GM18519 (cell line): ENCODE measurements at regions not wholly inside any gene's neighbourhood (a gene's known extent, or its start where the extent isn't known, plus 50 kb on each side); places are given as distances from the start of the nearest gene placed in this dataset.
"Not testable (repeated sequence)": the region's sequence is repeated elsewhere in the genome, so short reads cannot be mapped to it uniquely, and the experiment has no call there.

Experiments used
- ATAC-seq: cut with Tn5 transposase; IDR thresholded peaks from one replicate; pipeline ENCODE4 v1.9.1; 2021; ENCODE audit warnings: mild to moderate bottlenecking, moderate library complexity; ENCODE audit not compliant: unreplicated experiment, low FRiP score

DNA sequence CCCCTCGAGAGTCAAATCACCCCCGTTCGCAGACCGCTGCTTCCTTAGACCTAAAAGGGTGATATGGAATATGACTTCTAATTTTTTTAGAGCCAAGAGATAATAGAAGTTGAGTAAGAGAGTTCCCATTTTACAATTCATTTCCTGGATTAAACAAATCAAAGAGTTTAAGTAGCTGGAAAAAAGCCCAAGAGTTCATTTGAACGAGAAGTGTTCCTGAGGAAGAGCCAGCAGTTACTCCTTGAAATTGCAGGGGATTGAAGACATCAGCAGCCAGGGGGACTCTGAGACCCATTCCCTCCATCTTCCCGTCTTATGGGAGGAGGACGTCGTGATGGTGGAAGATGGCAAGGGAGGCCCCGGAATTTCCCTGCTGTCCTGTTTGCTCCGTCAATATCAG is 277.0 kb downstream of the WDR11 start:
- ATAC-seq: no peak

DNA sequence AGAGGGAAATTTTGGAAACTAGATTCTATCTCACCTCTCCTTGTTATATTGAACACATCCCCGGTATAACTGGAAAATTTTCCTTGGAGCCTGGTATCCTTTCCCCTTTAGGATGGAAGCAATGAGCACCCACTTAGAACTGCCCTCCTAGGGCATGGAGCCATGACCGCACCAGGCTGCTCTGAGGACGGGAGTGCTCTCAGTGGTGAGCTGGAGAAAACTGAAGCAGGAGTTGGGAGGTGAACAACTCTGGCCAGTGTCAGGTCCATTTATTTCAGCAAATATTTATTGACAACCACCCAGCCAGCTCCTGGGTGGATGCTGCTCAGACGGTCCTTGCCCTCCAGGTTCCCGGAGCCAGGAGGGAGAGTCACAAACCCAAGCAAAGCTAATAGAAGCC is 278.1 kb downstream of the WDR11 start:
- no peak for ATAC-seq

DNA sequence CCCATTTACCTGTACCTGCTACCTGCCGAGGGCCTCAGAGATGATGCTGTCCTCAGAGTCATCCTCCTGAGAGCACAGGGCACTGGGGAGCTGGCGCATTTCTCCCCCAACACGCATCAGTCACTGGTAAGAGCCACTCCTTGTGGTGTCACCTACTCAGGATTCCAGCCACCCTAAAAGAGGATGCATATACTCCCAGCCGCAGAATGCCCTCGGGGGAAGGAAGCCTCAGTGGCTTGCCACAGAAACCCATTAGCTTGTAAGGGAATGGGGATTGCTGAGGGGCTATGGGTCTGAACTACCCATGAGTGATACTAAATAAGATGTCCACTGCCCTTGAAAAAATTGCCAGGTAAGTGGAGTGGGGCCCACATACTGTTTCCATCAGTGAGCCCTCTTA is 279.2 kb downstream of the WDR11 start:
- ATAC-seq: no peak

DNA sequence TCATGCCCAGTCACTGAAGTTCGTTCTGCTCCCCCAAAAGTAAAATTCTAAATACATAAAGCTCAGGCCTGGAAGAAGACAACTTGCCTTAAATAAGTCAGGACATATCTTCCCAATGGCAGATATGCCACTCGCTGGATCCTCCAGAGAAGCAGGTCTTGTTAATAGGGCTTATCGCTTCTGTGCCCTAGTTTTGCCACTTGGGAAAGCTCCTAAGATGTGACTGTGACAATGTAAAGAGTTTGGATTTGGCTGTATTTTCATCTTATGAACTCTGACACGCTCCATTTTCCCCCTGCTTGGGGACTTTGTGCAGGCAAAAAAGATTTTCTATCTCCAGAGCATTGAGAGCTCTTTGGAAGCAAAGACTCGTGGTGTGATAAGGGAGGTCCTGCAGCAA is 279.9 kb downstream of the WDR11 start:
- no peak for ATAC-seq

DNA sequence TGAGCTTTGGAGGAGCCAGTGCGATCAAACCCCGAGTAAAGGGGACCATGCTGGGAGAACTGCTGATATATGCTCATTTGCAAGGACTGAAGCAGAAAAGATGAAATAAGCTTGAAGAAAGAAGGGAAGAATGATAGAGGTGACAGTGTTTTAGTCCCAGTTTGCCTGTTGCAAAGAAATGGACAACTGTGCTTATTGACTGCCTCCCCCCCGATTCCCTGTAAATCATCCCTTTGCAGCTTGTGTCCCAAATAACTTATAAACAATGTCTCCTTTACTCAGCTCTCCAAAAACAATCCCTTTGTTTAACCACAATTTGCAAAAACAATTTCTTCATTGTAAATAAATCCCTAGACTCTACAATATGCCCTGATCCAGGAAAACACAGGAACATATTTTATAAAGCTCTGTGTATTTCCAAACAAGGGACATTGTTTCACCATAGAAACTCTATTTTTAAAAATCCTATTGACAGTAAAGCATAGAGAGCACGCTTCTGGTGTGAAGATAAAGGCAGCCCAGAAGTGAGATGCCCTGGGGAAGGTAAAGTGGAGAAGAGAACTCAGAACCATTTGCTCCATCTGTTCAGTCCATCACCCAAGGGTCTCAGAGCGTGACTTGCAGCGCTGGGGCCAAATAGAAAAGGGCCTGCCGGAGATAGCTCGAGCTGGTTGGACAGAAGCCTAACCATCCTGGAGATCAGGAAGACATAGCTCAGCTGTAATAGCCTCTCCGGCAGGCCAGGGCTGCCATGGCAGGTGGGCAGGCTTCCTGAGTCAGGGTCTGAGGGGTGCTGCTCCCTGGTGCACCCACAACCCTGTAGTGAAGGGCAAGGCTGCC is 280.5 kb downstream of the WDR11 start:
- ATAC-seq: no peak

DNA sequence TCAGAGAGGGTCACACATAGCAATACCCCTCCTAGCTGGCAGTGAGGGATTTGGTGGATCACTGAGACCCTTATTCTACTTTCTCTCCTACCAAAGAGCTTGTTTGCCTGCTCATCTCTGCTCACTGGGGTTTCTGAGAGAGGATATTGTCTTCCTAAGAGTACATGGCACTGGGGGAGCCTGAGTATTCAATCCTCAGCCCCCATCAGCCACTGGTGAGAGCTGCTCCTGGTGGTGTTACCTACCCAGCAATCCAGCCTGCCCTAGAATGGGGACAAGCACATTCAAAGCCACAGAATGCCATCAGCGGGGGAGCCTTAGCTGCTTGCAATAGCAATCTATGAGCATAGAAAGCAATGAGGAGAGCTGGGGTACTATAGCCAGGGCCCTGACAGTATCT is 281.1 kb downstream of the WDR11 start:
- no peak for ATAC-seq

DNA sequence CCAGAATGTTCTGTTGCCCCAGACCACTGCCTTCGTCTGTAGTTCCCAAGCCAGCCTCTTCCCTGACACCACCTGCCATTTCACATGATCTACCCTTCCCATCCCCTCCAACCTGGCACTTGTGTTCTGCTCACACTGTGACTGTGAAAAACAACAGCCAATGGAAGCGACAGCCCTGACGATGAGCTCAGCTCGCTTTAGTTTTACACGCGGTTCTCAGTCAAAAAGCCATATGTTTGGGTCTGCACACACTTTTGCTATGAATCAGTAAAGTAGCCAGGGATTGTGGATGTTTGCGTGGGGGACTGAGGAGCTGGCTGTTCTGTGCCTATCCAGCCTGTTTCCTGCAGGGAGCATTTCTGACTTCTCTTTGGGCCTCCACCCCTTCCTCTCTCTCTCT is 282.7 kb downstream of the WDR11 start:
- no peak for ATAC-seq

DNA sequence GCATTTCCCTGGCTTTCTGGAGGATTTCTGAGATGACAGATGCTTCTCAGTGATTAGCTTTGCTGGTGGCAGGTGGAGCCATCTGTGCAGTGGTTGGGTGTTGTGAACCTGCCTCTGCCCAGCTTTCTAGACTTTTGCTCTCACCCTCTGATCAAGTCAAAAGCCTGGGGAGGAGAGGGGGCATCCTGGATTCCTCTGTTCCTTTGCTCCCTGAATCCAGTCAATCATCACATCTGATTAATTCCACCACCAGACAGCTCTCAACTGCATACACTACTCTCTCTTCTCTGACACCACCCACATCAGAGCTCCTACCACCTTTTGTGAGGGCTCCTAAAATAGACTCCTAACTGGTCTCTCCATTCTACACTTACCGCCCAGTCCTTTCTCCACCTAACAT is 283.5 kb downstream of the WDR11 start:
- ATAC-seq: no peak

DNA sequence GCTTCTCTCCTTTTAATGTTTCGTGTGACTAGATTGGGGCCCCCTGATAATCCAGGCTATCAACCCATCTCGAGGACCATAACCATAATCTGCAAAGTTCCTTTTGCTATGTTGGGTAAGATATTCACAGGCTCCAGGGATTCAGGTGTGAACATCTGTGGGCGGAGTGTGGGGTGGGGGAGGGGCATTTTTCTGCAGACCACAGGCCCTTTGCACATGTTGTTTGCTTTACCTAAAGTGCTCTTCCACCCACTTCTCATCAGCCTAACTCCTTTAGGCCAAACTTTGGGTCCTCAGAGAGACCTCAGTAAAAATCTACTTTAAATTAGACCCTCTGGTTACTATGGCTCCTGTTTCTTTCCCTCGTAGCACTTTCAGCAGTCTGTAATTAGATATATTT is 284.4 kb downstream of the WDR11 start:
- ATAC-seq: no peak

DNA sequence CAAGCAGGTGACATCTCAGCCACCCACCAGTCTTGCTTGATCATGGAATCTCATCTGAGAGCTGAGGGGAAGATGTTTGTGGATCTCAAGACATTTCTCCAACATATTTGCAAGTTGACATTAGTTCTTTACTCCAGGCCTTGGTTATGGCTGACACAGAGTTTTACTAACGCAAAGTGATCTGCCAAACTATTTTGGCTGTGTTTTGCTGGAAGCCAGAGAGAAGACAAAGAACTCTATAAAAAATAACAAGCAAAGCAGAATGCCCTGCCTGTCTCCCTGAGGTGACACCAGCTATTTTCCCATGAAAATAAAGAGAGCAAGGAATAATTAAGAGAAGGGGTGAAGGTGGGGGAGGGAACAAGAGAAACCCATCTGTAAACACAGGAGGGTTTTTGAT is 286.4 kb downstream of the WDR11 start:
- no peak for ATAC-seq

DNA sequence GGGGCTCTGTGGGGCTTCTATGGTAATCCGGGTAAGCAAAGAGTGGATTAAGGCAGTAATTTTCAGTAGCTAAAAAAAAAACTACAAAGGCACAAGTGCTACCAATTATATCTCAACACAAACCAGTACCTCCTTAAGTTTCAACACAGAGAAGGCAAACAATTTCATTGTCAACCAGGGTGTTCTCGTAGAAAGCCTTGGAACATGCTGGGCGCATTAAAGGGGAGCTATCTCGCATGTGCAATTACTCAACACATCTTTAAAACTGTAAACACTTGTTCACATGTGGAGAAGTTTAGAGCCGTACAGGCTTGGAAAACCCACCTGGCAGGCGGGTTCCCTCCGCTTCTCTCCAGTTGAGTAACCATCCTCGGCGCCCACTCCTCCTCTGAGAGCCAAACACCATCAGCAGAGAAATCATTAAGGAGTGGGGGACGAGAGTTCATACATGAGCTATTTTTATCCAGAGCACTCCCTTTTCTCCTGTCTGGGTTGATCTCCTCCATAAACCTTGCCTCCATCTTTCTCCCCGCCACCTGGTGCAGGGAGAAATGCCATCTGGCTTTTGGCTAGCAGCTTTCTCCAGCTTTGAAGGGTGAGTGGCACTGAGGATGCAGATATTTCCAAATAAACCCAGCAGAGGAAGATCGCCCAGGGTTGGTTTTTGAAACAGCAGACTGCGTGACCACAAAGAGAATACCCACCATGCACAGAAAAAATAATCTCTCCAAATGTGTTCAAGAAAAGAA is 287.1 kb downstream of the WDR11 start:
- ATAC-seq: no peak

DNA sequence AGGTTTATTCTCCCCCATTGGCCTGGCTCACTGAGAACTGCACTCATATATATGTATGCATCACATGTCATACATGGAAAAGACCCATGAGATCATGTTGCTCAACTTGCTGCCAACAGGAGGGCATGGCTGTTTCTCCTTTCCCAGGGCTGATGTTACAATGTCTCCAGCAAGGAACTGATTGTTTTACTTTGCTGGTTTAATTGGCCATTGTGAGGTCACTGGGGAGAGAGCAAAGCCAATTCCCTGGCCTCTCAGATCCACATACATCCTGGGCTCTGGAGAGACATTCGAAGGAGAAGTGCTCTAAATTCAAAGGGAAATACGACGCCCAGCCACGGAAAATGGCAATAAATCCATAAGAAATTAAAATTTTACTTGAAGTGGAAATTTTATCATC is 287.8 kb downstream of the WDR11 start:
- no peak for ATAC-seq

DNA sequence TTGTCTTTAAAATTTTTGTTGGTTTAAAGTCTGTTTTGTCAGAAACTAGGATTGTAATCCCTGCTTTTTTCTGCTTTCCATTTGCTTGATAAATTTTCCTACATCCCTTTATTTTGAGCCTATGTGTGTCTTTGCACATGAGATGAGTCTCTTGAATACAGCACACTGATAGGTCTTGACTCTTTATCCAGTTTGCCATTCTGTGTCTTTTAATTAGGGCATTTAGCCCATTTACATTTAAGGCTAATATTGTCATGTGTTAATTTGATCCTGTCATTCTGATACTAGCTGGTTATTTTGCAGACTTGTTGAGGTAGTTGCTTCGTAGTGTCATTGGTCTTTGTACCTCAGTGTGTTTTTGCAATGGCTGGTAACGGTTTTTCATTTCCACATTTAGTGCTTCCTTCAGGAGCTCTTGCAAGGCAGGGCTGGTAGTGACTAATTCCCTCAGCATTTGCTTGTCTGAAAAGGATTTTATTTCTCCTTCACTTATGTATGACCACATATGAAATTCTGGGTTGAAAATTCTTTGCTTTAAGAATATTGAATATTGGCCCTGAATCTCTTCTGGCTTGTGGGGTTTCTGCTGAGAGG is 294.7 kb downstream of the WDR11 start:
- not testable (repeated sequence) for ATAC-seq

DNA sequence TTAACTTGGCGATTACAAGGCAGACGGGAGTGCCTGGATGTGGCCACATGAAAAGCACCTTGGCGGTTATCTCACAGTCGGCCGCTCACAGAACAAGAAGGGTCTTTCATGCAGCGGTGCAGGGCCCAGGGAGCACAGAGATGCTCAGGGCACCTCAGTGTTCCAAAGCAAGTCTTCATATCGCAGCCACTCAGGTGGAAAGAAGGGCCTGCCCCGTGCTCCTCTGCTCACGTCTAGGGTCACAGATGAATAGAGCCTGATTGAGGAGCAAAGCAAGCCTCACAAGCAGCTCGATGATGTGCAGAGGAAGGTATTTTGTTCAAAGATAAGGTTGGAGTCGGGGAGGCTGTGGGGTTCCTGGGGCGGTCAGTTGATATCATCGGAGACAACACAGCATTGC is 297.8 kb downstream of the WDR11 start:
- ATAC-seq: no peak

DNA sequence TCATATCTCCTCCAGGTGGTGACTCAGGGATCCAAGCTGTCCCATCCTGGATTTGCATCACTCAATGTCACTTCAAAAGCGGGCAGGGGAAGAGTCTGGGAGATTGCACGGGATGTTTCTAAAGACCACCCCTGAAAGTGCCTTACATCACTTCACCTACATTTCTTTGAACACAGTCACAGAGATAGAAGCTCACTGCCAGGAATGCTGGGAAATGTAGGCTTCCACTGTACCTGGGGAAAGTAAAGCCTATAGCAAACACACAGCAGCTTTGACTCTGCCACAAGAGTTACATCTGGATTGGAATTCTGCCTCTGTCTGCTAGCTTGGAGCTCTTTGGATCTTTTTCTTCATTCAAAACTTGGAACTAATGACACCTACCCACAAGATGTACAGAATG is 300.9 kb downstream of the WDR11 start:
- no peak for ATAC-seq

DNA sequence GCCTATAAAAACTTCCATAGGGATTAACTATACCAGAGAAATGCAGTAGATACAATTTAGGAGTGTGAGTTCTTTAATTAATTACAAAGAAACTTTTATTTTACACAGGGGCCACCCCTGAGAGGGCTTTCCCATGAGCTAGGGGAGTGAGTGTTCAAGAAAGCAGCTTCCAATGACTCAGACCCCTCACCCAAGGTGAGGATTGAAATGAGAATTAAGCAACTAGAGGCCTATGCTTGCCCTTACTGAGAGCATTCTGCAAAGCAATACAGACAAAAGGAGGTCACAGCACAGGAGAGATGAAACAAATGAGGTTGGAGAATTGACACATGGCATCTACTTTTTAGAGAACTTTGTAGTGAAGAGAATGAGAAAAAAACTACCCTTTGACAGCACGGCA is 301.8 kb downstream of the WDR11 start:
- no peak for ATAC-seq

DNA sequence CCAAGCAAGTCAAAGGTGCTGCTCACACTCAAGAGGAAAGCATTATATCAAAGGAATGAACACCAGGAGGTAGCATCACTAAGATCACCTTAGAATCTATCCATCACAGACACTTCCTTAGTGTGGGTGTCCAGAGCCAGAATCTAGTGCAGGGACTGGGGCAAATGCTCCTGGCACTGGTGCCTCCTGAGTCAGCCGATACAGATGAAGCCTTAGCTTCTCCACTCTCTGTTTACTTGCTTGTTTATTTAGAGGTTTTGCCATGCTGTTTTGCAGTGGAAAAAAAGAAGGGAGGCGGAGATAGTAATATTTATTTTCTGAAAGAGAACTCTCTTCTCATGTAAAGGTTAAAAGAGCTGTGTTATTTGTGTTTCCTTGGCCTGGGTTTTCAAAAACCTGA is 303.1 kb downstream of the WDR11 start:
- no peak for ATAC-seq

DNA sequence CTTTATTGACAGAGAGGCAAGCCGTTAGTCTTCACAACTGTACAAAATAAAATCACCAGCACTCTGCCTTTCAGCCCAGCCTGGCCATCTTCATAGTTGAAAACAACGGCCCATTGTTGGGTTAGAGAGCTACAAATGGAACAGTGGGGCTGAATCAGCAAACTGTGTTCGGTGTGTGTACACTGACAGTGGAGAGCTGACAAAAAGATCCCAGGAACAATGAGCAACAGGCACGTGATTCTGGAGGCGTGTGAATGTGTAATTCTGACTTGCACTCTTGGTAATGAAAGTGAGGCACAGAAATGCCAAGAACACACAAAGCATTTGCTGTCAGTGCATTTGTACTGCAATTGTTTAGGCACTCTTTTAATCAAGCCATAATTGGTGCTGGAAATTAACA is 303.7 kb downstream of the WDR11 start:
- no peak for ATAC-seq

DNA sequence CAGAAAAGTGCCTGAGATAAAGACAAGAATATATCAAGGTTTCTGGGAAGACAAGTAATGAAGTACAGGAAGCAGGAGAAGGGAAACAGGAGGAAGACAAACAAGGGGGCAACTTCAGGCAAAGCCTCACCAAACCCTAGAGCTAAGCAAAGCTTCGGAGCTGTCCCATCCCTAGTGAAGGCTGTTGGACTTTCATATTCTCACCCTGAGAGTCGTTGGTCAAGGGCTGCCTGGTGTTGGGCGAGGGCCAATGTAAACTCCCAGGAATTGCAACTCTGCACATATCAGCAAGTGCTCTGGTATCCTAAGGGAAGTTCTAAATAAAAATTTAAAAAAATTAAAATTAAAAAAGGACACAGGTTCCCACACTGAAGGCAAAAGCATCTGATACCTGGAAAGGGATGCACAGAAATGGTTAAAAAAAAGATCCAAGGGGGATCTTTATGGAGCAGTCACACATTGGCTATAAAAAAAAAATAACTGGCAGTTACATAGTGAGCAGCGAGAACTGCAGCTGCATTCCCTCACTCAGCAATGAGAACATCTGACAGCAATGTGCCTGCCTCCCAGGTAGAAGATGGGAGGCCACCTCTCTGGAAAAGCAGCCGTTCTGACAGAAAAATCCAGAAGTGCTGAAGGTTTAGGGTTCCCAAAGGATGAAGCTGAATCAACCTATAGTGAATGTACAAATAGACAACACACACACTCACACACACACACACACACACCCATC is 304.7 kb downstream of the WDR11 start:
- ATAC-seq: no peak

DNA sequence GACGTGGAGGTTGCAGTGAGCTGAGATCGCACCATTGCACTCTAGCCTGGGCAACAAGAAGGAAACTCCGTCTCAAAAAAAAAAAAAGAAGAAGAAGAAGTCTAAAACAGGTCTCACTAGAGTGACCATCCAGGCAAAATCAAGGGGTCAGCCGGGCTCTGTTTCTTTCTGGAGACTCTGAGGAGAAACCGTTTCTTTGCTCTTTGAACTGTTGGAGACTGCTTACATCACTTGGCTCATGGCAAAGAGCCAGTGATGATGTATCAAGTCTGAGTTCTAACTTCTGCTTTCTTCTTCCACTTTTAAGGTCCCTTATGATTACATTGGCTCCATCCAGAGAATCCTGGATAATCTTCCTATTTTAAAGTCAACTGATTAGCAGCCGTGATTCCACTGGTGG is 306.8 kb downstream of the WDR11 start:
- ATAC-seq: no peak

DNA sequence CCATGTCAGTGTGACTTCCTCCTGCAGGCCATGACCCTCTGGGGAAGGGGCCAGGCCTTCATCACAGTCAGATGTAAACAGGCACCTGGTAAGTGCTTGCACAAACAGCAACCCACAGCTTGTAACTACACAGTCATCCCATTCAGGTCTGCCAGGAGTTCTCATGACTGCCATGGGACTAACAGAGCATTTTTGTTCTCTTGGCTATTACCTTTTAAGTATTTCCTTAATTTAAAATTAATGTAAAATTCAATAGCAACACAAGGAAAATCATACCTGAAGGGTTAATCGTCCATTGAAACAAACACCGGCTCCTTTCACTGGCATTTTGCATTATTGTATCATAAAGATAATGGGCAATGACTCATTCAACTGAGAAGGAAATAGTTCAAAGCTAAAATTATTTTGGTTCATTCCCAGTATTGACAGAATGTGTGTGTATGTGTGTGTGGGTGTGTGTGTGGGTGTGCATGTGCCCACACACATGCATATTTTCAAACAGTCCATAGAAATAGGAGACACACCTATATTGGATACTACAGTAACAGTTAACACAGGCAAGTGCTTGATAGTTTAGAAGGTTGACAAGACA is 307.9 kb downstream of the WDR11 start:
- no peak for ATAC-seq
